Activated CD4-positive, CD25-positive, alpha-beta regulatory T cell treated with anti-CD3 and anti-CD28 coated beads, Interleukin-2, amount 50 U/mL, for 72 hours (primary cell): ENCODE measurements at regions not wholly inside any gene's neighbourhood (a gene's known extent, or its start where the extent isn't known, plus 50 kb on each side); places are given as distances from the start of the nearest gene placed in this dataset.

ENCODE experiments used
- DNase-seq: peaks from one replicate; pipeline ENCODE4 v3.0.0; 2021

GRCh38 chr18:25423760-25424159 is 71.8 kb upstream of the ZNF521 start:
- no peak for DNase-seq

GRCh38 chr18:25423267-25423666 is 71.3 kb upstream of the ZNF521 start:
- no peak for DNase-seq

GRCh38 chr18:25422230-25422629 is 70.3 kb upstream of the ZNF521 start:
- DNase-seq = no peak

GRCh38 chr18:25420077-25420825 is 68.3 kb upstream of the ZNF521 start:
- DNase-seq = no peak

- DNase-seq = no peak
Measured at GRCh38 chr18:25416374-25416773, 64.4 kb upstream of the ZNF521 start.

GRCh38 chr18:25409971-25410370 is 58.0 kb upstream of the ZNF521 start:
- DNase-seq = no peak

- DNase-seq = no peak
Measured at GRCh38 chr18:25408293-25408692, 56.3 kb upstream of the ZNF521 start.
